ENCODE measurements at regions not wholly inside any gene's neighbourhood (a gene's known extent, or its start where the extent isn't known, plus 50 kb on each side); places are given as distances from the start of the nearest gene placed in this dataset.

- no peak for TF ChIP-seq POLR2A (IDR thresholded peaks at IDR 0.05; ENCODE audit: low read depth, low read length)
- TF ChIP-seq POLR2AphosphoS5 (IDR thresholded peaks at IDR 0.05; ENCODE audit: low read depth, low read length) = no peak
- TF ChIP-seq POU2F2 (IDR thresholded peaks at IDR 0.05; ENCODE audit: low read depth, low read length) = no peak
These were observed 574.0 kb downstream of the NTRK3 start for GRCh38 chr15:87682527-87682926.
